GM23338 (cell line): ENCODE measurements at regions not wholly inside any gene's neighbourhood (a gene's known extent, or its start where the extent isn't known, plus 50 kb on each side); places are given as distances from the start of the nearest gene placed in this dataset.
"Not testable (repeated sequence)": the region's sequence is repeated elsewhere in the genome, so short reads cannot be mapped to it uniquely, and the experiment has no call there.

Experiments
- ATAC-seq: fragments of 200-7000 bp; cut with Tn5 transposase; 3 replicates; pipeline ENCODE4 v1.9.1; 2020
- DNase-seq: peaks from one replicate; pipeline ENCODE4 v3.0.0-alpha.2; 2015; ENCODE audit warnings: low spot score
- H2AFZ ChIP-seq: fragments of 200-600 bp; sonication (generic); 2 replicates; pipeline ENCODE4 v1.8.0; 2016; ENCODE audit warnings: antibody characterized with exemption, mild to moderate bottlenecking, moderate library complexity
- H3F3A ChIP-seq: fragments of 200-600 bp; sonication (generic); replicated peaks from 2 replicates; pipeline ENCODE4 v1.8.0; 2017; ENCODE audit warnings: antibody characterized with exemption, mixed run types, low read depth
- H3K27ac ChIP-seq: fragments of 200-600 bp; sonication (generic); 2 replicates; pipeline ENCODE4 v1.6.1; 2016; ENCODE audit warnings: low read depth
- H3K27me3 ChIP-seq: fragments of 200-600 bp; sonication (generic); 2 replicates; pipeline ENCODE4 v1.8.0; 2016; ENCODE audit warnings: mild to moderate bottlenecking, mixed run types, moderate library complexity; ENCODE audit not compliant: insufficient read depth
- H3K36me3 ChIP-seq: fragments of 200-600 bp; sonication (generic); 2 replicates; pipeline ENCODE4 v1.8.0; 2016; ENCODE audit warnings: mild to moderate bottlenecking; ENCODE audit not compliant: insufficient read depth
- H3K4me1 ChIP-seq: fragments of 200-600 bp; sonication (generic); 2 replicates; pipeline ENCODE4 v1.8.0; 2016; ENCODE audit warnings: mild to moderate bottlenecking, moderate library complexity; ENCODE audit not compliant: insufficient read depth
- H3K4me2 ChIP-seq: fragments of 200-600 bp; sonication (generic); 2 replicates; pipeline ENCODE4 v1.7.1; 2017; ENCODE audit warnings: mixed run types
- H3K4me3 ChIP-seq: fragments of 200-600 bp; sonication (generic); 2 replicates; pipeline ENCODE4 v1.6.1; 2016; ENCODE audit warnings: mixed run types
- H3K79me2 ChIP-seq: fragments of 200-600 bp; sonication (generic); replicated peaks from 2 replicates; pipeline ENCODE4 v1.8.0; 2017; ENCODE audit warnings: mild to moderate bottlenecking; ENCODE audit not compliant: insufficient read depth
- H3K9me2 ChIP-seq: fragments of 200-600 bp; sonication (generic); 2 replicates; pipeline ENCODE4 v1.8.0; 2017; ENCODE audit not compliant: insufficient read depth
- H4K20me1 ChIP-seq: fragments of 200-600 bp; sonication (generic); replicated peaks from 2 replicates; pipeline ENCODE4 v1.8.0; 2017; ENCODE audit warnings: mild to moderate bottlenecking; ENCODE audit not compliant: insufficient read depth
- H3K27ac Mint-ChIP-seq: 2 replicates; pipeline ENCODE4 v1.8.0; 2020; ENCODE audit warnings: inconsistent platforms, mild to moderate bottlenecking, moderate library complexity, mixed read lengths
- H3K27me3 Mint-ChIP-seq: 3 replicates; pipeline ENCODE4 v1.8.0; 2022; ENCODE audit warnings: low read depth, mild to moderate bottlenecking, moderate library complexity, mixed read lengths, inconsistent platforms; ENCODE audit not compliant: insufficient read depth, poor library complexity
- H3K36me3 Mint-ChIP-seq: 3 replicates; pipeline ENCODE4 v1.8.0; 2021; ENCODE audit warnings: low read depth, mild to moderate bottlenecking, inconsistent platforms, moderate library complexity, mixed read lengths
- H3K4me1 Mint-ChIP-seq: 3 replicates; pipeline ENCODE4 v1.8.0; 2020; ENCODE audit warnings: mild to moderate bottlenecking, inconsistent platforms, mixed read lengths
- H3K4me3 Mint-ChIP-seq: 3 replicates; pipeline ENCODE4 v1.8.0; 2021; ENCODE audit warnings: moderate library complexity, mild to moderate bottlenecking, inconsistent platforms, mixed read lengths
- H3K9me3 Mint-ChIP-seq: 3 replicates; pipeline ENCODE4 v1.8.0; 2020; ENCODE audit warnings: moderate library complexity, mild to moderate bottlenecking, inconsistent platforms, mixed read lengths
- ETS1 ChIP-seq: IDR thresholded peaks from 2 replicates; pipeline ENCODE4 v1.6.1; 2016; ENCODE audit warnings: antibody characterized with exemption
- EZH2phosphoT487 ChIP-seq: fragments of 200-600 bp; sonication (generic); IDR thresholded peaks from one replicate; pipeline ENCODE4 v1.8.1; 2018; ENCODE audit warnings: antibody characterized with exemption; ENCODE audit not compliant: unreplicated experiment
- STAT1 ChIP-seq: IDR thresholded peaks from one replicate; pipeline ENCODE4 v1.6.1; 2016; ENCODE audit warnings: antibody characterized with exemption; ENCODE audit not compliant: unreplicated experiment
- TF ChIP-seq, protein P1 (sequence below): fragments of 250-450 bp; sonication (Bioruptor Pico); IDR thresholded peaks from 2 replicates; pipeline ENCODE4 v1.5.0; 2020; ENCODE audit warnings: mild to moderate bottlenecking, moderate library complexity

GRCh38 chr13:44825953-44826352 is 163.3 kb downstream of the NUFIP1 start (continued):
- TF ChIP-seq, protein P1, sequence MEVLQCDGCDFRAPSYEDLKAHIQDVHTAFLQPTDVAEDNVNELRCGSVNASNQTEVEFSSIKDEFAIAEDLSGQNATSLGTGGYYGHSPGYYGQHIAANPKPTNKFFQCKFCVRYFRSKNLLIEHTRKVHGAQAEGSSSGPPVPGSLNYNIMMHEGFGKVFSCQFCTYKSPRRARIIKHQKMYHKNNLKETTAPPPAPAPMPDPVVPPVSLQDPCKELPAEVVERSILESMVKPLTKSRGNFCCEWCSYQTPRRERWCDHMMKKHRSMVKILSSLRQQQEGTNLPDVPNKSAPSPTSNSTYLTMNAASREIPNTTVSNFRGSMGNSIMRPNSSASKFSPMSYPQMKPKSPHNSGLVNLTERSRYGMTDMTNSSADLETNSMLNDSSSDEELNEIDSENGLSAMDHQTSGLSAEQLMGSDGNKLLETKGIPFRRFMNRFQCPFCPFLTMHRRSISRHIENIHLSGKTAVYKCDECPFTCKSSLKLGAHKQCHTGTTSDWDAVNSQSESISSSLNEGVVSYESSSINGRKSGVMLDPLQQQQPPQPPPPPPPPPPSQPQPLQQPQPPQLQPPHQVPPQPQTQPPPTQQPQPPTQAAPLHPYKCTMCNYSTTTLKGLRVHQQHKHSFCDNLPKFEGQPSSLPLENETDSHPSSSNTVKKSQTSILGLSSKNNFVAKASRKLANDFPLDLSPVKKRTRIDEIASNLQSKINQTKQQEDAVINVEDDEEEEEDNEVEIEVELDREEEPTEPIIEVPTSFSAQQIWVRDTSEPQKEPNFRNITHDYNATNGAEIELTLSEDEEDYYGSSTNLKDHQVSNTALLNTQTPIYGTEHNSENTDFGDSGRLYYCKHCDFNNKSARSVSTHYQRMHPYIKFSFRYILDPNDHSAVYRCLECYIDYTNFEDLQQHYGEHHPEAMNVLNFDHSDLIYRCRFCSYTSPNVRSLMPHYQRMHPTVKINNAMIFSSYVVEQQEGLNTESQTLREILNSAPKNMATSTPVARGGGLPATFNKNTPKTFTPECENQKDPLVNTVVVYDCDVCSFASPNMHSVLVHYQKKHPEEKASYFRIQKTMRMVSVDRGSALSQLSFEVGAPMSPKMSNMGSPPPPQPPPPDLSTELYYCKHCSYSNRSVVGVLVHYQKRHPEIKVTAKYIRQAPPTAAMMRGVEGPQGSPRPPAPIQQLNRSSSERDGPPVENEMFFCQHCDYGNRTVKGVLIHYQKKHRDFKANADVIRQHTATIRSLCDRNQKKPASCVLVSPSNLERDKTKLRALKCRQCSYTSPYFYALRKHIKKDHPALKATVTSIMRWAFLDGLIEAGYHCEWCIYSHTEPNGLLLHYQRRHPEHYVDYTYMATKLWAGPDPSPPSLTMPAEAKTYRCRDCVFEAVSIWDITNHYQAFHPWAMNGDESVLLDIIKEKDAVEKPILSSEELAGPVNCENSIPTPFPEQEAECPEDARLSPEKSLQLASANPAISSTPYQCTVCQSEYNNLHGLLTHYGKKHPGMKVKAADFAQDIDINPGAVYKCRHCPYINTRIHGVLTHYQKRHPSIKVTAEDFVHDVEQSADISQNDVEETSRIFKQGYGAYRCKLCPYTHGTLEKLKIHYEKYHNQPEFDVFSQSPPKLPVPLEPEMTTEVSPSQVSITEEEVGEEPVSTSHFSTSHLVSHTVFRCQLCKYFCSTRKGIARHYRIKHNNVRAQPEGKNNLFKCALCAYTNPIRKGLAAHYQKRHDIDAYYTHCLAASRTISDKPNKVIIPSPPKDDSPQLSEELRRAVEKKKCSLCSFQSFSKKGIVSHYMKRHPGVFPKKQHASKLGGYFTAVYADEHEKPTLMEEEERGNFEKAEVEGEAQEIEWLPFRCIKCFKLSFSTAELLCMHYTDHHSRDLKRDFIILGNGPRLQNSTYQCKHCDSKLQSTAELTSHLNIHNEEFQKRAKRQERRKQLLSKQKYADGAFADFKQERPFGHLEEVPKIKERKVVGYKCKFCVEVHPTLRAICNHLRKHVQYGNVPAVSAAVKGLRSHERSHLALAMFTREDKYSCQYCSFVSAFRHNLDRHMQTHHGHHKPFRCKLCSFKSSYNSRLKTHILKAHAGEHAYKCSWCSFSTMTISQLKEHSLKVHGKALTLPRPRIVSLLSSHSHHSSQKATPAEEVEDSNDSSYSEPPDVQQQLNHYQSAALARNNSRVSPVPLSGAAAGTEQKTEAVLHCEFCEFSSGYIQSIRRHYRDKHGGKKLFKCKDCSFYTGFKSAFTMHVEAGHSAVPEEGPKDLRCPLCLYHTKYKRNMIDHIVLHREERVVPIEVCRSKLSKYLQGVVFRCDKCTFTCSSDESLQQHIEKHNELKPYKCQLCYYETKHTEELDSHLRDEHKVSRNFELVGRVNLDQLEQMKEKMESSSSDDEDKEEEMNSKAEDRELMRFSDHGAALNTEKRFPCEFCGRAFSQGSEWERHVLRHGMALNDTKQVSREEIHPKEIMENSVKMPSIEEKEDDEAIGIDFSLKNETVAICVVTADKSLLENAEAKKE (CRISPR knock-in tag) = no peak
- no peak for TF ChIP-seq STAT1
- TF ChIP-seq ETS1 = no peak
- TF ChIP-seq EZH2phosphoT487 = no peak

GRCh38 chr13:44823555-44823954 is 165.7 kb downstream of the NUFIP1 start:
- not testable (repeated sequence) for DNase-seq, H3K9me2 ChIP-seq, H3K4me1 ChIP-seq, H3K27ac ChIP-seq, H4K20me1 ChIP-seq, H3F3A ChIP-seq, H3K4me1 Mint-ChIP-seq, H3K9me3 Mint-ChIP-seq, ATAC-seq, H3K36me3 Mint-ChIP-seq, H3K27me3 Mint-ChIP-seq, H3K4me2 ChIP-seq, H3K4me3 ChIP-seq, H3K4me3 Mint-ChIP-seq, H3K27me3 ChIP-seq, H3K79me2 ChIP-seq, H3K36me3 ChIP-seq, H3K27ac Mint-ChIP-seq, H2AFZ ChIP-seq
